ENCODE measurements at regions not wholly inside any gene's neighbourhood (a gene's known extent, or its start where the extent isn't known, plus 50 kb on each side); places are given as distances from the start of the nearest gene placed in this dataset.

DNA sequence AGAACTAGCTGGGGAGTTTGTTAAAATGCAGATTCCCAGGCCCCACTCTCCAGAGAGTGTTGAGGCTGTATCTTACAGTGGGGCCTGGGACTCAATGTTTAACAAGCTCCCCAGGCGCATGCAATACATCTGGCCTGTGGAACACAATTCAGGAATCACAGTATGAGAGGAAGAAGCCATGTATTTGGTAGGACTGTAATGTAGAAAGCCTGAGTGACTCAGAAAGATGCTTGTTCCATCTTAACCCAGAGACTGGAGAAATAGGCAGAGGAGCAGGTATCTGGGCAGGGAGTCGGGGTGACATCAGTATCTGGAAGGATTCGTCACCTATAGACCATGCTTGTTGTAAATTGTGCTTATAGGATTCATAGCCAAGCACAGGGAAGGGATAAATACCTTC is 90.5 kb downstream of the UNC5CL start:
- TF ChIP-seq, protein P1, sequence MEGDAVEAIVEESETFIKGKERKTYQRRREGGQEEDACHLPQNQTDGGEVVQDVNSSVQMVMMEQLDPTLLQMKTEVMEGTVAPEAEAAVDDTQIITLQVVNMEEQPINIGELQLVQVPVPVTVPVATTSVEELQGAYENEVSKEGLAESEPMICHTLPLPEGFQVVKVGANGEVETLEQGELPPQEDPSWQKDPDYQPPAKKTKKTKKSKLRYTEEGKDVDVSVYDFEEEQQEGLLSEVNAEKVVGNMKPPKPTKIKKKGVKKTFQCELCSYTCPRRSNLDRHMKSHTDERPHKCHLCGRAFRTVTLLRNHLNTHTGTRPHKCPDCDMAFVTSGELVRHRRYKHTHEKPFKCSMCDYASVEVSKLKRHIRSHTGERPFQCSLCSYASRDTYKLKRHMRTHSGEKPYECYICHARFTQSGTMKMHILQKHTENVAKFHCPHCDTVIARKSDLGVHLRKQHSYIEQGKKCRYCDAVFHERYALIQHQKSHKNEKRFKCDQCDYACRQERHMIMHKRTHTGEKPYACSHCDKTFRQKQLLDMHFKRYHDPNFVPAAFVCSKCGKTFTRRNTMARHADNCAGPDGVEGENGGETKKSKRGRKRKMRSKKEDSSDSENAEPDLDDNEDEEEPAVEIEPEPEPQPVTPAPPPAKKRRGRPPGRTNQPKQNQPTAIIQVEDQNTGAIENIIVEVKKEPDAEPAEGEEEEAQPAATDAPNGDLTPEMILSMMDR (IDR thresholded peaks at IDR 0.05) = no peak
- no peak for TF ChIP-seq POLR2A (IDR thresholded peaks at IDR 0.05)

Data from testis (tissue), 2 donors.